Stimulated activated naive CD4-positive, alpha-beta T cell (primary cell): ENCODE measurements at regions not wholly inside any gene's neighbourhood (a gene's known extent, or its start where the extent isn't known, plus 50 kb on each side); places are given as distances from the start of the nearest gene placed in this dataset.
"Not testable (repeated sequence)": the region's sequence is repeated elsewhere in the genome, so short reads cannot be mapped to it uniquely, and the experiment has no call there.

Source experiments
- DNase-seq, 6 experiments: peaks; one replicate each; lab custom pipeline; 2025; lab: John Stamatoyannopoulos, UW

DNA sequence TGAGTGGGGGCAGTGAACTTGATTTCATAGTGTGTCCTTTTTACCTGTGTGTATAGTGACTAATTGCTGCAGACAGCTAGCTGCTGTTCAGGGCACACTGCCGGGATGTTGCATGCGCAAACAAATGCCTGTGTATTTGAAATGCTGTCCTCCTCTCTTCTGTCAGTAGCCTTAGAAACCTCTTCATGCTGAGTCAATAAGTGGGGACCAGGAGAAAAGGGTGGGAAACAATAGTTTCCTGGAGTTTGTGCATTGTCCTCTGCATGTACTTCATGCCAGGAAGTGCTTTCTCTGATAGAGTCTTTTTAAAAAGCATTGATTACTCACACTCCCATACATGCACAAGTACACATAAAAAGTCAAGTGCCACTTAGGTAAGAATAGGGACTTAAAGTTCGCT lies 1183.7 kb upstream of the CELF2 start:
- DNase-seq = no peak

DNA sequence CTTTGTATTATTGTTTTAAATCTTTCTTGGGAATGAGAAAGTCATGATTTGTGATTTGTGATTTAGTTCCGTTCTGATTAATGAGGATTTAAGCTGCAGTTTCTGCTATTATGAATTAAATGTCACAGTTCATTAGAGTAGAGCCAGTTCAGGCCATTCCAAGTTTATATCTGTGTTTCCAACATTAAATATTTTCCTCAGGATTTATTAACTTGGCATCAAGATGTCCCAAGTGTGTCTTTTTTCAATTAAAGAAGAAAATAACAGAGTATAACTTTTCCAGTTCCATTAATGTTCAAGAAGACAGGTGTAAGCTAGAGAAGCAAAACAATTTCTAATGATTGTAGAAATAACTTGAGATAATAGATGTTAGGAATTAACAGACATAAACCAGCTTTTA lies 1183.2 kb upstream of the CELF2 start:
- no peak for DNase-seq

GRCh38 chr10:9845075-9845474 lies 1172.6 kb upstream of the CELF2 start:
- no peak for DNase-seq

- DNase-seq = no peak
These were observed 1169.4 kb upstream of the CELF2 start for GRCh38 chr10:9848278-9848677.

GRCh38 chr10:9848981-9849380 lies 1168.7 kb upstream of the CELF2 start:
- no peak for DNase-seq

DNA sequence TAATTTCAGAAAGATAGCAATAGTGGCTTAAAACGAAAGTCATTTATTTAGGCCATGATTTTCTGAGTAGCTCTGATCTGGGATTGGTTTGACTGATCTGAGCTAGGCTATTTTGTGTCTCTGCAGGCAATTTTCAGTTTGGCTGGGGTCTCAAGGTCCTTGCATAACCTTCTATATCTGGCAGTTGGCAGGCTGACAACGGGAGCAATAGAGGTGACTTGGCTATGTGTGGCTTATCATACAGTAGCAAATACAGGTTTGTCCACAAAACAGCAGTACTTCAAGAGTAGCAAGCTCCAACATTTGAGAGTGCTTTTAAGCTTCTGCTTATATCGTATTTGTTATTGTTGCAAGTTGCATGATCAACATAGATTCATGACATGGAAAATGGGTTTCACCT lies 1167.3 kb upstream of the CELF2 start:
- DNase-seq = no peak

DNA sequence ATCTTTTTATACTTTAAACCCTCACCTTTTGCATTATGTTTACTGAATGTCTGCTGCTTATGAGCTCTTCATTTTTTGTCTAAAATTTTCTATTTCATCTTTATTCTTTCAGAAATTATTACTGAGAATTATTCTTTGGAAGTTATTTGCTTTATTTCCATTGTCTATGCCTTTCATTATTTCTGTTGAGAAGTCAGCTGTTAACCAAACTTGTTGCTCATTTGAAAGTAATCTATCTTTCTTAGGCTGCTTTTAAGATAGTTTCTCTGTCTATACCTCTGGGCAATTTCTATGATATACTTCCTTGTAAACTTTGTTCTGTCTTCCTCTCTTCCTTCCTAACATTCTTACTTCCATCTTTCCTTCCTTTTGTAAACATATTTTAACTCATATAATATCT lies 1165.9 kb upstream of the CELF2 start:
- DNase-seq = no peak

GRCh38 chr10:9853405-9854355 lies 1164.0 kb upstream of the CELF2 start:
- DNase-seq = no peak

DNA sequence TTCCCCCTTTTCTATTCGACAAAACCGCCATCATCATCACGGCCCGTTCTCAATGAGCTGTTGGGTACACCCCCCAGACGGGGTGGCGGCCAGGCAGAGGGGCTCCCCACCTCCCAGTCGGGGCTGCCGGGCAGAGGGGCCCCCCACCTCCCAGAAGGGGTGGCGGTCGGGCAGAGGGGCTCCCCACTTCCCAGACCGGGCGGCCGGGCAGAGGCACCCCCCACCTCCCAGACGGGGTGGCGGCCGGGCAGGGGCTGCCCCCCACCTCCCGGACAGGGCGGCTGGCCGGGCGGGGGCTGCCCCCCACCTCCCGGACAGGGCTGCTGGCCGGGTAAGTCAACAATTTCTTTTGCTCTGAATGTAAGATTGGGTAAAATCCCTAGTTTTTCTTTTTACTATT lies 1162.2 kb upstream of the CELF2 start:
- DNase-seq = not testable (repeated sequence)

DNA sequence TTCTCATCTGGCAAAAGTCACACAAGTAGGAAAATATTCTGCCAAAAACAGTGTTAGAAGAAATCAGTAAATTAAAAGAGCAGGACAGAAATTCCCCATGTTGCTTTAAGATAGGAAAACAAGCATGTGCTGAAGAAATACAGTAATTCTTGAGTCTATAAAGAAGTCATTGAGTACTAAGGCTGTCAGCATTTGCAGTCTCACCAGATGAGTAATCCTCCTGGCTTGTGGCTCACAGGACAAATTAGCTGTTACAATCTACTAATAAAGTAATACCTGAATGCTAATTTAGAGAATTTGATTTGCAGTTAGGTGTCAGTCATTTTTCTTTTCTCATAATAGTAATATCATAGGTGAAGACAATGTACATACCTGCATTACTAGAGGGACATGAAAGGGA lies 1158.9 kb upstream of the CELF2 start:
- DNase-seq = no peak

DNA sequence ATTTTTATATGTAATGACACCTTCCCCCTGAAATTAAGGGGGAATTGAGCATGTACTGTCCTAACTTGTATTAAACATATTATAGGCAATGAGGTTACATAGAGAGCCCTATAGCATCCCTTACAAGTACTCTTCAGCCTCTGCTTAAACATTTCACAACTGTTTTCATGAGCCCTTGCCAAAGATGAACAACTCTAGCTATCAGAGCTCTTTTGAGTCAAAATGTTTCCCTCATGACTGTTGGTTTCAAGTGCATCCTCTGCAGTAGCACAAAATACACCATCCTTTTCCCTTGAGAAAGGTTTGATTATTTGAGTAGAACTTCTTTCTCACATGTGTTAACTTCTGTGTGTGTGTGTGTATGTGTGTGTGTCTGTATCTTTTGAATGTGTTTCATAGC lies 1157.6 kb upstream of the CELF2 start:
- DNase-seq = no peak

- no peak for DNase-seq
These were observed 1154.0 kb upstream of the CELF2 start for GRCh38 chr10:9863559-9864121.

DNA sequence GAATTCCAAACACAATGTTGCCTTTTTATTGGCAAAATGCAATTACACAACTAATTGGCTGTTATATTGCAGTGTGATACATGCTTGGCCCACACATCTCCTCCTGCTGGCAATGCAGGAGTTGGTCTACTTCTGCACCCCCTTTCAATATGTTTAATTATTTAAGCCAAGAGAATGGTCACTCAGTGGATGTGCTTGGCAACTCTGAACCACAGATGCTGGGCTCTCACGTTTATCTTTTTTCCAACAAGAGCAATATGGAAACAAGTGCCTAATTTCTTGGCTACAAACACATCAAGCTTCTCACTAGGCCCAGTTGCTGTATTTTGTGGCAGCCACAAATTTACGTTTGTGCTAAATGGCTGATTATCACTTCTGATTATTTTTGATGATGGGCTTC lies 1149.2 kb upstream of the CELF2 start:
- no peak for DNase-seq

- no peak for DNase-seq
These were observed 1148.5 kb upstream of the CELF2 start for GRCh38 chr10:9869205-9869604.

GRCh38 chr10:9869606-9870176 lies 1148.0 kb upstream of the CELF2 start:
- DNase-seq = no peak

- no peak for DNase-seq
These were observed 1142.3 kb upstream of the CELF2 start for GRCh38 chr10:9875353-9875752.

DNA sequence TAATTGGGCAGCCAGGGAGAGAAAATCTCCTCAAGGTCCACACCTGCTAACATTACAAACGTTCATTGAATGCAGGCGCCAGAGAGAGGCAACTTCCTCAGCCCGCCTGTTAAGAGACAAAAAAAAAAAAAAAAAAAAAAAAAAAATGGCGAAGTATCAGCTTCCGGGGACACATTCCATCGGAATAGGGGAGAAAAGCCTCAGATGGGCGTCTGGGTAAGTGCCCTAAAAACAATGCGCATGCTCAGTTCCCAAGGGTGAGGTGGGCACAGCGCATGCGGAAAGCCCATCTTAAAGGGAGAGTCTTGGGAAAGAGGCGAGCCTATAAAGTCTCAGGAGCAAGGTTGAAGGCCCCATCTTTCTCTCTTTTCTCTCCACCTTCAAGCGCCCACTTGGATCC lies 1139.7 kb upstream of the CELF2 start:
- DNase-seq = no peak

- no peak for DNase-seq
These were observed 1139.3 kb upstream of the CELF2 start for GRCh38 chr10:9878383-9878782.

DNA sequence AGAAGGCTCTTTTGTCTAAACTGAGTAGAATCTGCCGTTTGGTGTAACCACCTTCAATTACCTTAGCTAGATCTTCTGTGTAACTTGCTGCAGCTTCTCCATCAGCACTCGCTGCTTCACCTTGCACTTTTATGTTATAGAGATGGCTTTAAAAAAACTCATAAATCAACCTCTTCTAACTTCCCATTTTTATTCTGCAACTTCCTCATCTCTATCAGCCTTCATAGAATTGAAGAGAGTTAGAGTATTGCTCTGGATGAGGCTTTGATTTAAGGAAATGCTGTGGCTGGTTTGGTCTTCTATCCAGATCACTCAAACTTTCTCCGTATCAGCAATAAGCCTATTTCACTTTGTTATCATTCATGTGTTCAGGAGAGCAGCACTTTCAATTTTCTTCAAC lies 1131.9 kb upstream of the CELF2 start:
- DNase-seq = no peak

DNA sequence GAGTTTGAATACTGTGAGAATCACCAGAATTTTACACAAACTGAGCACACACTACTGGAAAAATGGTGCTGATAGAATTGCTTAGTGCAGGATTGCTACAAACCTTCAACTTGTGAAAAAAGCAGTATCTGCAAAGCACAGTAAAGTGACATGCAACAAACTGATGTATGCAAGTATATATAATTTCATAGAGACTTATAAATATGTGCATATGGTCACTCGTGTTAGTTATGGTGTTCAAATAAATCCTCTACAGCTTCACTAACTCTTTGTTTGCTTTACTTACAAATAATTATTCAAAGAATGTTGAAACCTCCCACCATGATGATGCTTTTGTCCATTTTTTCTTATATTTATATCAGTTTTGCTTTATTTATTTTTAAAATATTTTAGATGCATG lies 1130.9 kb upstream of the CELF2 start:
- DNase-seq = no peak

GRCh38 chr10:9895453-9895852 lies 1122.2 kb upstream of the CELF2 start:
- DNase-seq = no peak

DNA sequence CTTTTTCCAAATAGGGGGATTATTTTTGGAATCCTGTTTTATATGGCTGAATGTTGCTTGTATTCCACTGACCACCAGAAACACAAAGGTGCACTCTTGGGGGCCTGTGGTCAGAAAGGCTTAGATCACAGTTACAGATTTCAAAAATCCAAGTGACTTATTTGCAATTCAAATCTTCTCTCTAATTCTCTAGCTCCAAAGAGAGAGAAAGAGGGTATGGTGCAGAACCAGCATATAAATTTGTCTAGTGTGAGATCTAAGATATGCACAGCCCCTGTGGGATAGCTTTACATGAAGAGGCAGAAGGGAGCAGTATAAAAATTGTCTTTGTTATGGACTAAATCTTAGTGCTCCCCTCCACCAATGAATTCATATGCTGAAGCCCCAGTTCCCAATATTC lies 1121.7 kb upstream of the CELF2 start:
- DNase-seq = no peak

GRCh38 chr10:9898633-9899395 lies 1118.9 kb upstream of the CELF2 start:
- no peak for DNase-seq
